Inflammatory macrophage (primary cell): ENCODE measurements at regions not wholly inside any gene's neighbourhood (a gene's known extent, or its start where the extent isn't known, plus 50 kb on each side); places are given as distances from the start of the nearest gene placed in this dataset.

Experiments
- DNase-seq, 2 donors: peaks; one replicate each; pipeline ENCODE4 v3.0.0-alpha.2; 2020 to 2022

DNA sequence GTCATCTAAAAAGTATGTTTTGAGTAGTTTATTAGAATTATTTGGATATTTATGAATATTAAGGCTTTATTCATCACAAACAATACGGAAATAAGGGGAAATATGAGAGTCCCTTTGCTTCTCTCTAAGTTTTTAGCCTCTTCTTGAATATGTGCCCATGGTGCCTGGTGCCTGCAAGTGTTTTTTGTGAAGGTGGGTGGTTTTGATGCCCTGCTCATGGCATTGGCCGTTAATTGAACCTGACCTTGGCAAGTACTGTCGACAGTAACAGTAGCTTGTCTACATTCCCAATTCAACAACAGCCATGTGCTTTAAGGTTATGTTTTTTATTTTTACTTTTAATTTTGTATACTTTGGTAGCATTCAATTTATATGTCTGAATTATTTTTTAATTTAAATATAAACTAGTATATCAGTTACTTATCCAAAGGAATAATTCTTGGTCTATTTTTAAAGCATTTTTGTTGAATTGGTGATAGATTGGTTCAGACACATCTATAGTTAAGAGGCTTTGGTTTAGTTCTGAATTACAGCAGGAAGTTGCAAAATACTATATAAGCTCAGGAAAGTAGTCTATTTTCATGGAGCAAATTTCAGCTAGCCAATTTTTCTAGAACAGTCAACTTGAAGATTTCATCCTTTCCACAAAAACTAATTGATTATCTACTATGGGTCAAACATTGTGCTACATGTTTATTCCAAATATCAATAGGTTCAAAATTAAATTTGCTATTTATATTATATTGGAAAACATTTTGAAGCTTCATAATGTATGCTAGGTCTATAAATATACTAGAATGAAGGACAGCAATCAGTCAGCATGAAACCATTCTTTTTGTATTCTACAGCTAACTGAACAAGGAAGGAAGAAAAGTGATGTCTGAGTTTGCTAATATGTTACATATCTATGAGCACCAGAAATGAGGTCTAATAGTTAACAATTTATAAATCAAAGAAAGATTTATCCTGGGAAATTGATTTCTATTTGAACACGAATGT is 184.4 kb downstream of the MRPL39 start:
- no peak for DNase-seq

DNA sequence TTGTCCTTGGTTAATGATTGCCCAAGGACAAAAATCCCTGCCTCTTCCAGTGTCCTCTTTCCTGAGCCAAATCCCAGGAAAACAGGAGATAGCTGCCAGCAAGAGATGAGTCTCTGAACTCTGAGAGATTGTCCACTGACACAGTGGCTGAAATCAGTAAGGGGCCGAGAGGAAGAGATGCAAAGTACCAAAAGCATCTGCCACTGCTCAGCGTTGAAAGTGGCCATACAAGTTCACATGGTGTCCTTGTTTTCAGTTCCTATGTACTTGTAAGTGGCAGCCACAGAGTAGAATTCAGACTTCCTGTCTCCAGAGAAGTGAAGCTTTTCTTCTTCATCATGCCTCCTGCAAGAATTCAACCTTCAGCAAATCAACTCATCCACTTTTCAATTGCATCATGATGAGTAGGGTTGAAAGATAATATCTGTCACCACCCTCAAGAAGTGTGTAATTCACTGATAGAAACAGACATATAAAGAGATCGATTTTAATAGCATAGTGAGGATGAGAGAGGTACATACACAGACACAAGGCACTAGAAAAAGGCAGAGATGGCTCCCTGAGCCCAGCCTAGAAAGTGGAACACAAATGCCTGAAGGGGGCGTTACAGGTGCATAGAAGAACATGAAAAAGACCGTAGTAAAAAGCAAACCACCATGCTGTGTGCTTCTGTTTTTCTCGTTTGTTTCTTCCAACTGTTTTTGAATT is 185.8 kb downstream of the MRPL39 start:
- DNase-seq, result peak; percentile 69 to 71

DNA sequence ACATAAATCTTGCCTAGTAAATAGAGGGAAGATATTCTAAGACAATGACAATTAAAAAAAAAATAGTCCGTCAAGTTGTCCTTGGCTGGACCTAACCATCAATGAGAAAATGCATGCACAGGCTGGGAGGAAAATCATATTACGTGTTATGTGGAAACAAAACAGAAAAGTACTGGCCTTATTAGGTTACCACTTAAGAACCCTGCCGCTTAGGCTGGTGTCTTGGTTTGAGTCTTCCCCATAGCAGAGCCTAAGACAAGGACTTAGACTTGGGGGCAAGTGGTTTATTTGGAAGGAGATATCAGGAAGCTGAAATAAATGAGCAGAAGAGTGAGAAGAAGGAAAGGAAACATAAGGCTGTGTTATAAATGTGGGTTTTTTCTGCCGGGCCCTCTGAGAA is 186.4 kb downstream of the MRPL39 start:
- DNase-seq, result no peak

DNA sequence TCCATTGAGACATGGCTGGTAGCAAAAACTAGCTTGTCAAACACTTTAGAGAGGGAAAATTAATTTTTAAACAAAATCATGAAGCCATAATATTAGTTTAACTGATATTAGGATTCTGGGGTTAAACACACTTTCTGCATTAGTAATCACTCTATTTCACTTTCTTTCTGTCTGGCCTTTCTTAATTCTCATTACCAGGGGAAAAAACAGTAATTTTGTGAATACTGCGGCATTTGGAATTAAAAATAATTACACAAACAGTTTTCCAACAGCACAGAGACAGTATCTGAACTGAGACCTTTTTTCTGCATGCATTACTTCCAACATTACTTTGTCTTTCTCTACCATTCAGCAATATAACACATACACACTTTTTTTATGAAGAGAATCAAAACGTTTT is 190.6 kb downstream of the MRPL39 start:
- DNase-seq, result no peak

DNA sequence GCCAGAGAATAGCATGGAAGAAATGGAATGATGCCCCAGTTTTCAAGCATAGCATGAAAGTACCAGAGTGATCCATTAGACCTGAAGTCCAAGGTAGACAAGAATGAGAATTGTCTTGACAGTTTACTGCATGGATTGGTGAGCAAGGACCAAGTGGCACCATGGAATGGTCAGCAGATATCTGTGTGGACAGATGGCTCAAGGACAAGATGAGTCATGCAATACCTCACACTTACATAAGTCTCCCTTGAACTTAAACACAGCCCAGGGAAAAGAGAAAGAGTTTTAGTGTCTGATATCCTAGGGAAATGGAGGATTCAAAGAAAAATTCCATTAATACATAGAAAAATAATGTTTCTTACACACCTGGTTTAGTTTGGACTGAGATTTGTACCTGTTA is 195.2 kb downstream of the MRPL39 start:
- peak; percentile 24 to 33 for DNase-seq

DNA sequence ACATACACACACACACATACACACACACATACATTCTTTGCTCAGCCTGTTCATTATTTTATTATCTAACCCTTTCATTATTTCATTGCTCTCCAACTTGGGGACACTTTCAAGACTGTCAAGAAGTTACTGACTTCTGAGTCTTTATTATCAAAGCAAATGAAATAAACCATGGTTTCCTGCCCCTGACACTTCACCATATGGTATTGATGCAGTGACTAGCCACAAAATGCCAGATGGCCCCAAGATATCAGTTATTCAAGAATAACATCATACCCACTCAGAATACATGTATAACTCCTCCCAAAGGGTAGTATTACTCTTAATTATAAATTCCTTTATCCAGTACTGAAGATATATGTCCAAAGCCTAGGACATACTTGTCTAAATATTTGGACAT is 197.3 kb downstream of the MRPL39 start:
- DNase-seq, result no peak

DNA sequence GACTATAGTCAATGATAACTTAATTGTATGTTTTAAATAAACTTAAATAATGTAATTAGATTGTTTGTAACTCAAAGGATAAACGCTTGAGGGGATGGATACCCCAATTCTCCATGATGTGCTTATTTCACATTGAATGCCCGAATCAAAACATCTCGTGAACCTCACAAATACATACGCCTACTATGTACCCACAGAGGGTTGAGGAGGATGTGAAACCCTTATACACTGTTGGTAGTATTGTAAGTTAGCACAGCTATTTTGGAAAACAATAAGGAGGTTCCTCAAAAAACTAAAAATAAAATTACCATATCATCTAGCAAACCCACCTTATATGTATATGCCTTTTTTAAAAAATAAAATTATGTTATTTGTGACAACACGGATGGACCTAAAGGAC is 198.6 kb downstream of the MRPL39 start:
- peak; percentile 15 to 20 for DNase-seq

DNA sequence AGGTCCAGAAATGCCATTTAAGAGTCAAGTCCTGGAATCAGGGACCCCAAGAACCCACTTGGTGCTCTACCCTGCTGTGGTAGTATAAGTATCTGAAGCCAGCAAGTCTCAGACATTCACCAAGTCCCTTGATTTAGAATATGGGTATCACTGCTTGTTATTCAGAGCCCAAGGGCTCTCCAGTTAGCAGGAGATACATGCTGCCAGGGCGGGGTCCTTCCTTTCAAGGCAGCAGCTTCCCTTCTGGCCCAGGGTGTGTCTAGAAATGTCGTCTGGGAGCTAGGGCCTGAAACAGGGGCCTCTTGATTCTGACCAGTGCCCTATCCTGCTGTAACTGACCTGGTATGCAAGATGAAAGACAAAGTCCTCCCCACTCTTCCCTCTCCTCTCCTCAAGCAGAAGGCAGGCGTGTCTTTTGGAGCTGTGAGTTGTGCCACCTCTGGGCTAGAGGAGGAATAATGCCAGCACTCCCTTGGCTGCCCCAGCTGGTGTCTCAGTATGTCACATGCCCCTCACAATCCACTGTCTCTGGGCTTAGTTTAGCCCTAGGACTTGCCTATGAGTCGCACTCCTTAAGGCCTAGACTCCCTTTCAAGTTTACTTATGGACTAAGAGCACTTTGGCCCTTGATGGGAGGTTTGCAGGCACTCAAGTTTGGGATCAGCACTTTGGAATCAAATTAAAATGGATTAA is 200.2 kb downstream of the MRPL39 start:
- DNase-seq, result peak in 1 of 2 donors; percentile 14

DNA sequence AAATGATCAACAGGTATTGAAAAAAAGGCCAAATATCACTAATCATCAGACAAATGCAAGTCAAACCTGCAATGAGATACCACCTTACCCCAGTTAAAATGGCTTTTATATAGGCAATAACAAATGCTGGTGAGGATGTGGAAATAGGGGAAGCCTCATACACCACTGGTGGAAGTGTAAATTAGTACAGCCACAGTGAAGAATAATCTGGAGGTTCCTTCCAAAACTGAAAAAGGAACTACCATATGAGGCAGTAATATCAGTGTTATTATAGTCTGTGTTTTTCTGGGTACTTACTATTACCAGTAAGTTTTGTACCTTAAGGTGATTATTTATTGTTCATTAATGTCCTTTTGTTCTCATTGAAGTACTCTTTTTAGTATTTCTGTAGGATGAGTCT is 201.3 kb downstream of the MRPL39 start:
- peak; percentile 48 to 67 for DNase-seq

DNA sequence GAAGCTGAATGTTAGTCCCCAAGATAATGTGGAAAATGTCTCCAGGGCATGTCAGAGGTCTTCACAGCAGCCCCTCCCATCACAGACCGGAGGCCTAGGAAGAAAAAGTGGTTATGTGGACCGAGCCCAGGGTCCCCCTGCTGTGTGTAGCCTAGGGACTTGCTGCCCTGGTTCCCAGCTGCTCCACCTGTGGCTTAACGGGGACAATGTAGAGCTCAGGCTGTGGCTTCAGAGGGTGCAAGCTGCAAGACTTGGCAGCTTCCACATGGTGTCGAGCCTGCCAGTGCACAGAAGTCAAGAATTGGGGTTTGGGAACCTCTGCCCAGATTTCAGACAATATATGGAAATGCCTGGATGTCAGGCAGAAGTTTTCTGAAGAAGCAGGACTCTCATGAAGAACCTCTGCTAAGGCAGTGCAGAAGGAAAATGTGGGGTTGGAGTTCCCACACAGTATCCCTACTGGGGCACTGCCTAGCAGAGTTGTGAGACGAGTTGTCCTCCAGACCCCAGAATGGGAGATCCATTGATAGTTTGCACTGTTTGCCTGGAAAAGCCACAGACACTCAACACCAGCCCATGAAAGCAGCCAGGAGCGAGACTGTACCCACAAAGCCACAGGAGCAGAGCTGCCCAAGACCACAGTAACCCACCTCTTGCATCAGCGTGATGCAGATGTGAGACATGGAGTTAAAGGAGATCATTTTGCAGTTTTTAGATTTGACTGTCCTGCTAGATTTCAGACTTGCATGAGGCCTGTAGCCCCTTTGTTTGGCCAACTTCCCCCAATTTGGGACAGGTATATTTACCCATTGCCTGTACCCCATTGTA is 204.9 kb downstream of the MRPL39 start:
- DNase-seq, result no peak

DNA sequence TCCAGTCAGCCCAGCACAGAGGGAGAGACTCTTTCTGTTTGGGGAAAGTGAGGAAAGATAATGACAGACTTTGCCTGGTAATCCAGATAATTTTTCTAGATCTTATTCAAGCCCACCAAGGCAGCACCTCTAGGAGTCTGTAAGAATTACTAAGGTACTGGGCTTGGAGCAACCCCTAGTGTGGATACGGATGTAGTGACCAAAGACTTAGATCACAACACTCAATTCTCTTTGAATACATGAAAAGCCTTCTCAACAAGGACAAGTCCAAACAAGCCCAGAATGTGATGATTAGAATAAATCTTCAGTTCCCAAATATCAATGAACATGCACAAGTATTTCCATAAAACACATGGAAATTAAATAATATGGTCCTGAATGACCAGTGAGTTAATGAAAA is 206.9 kb downstream of the MRPL39 start:
- no peak for DNase-seq

DNA sequence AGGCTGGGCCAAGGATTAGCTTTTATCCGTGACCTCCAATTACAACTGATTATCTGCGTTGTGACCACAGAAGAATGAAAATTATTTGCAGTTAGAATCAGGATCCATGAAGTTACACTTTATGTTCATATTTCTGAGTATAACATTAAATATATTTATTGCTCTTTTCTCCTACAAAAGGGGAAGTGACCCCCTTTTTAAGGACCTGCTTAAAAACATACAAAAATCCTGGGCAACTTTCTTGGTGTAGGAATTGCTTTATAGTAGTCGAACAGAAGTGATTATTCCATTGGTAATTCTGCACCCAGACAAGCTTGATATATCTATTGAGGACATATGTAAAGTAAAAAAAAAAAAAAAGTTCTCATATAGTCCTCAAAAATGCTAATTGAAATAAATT is 208.7 kb downstream of the MRPL39 start:
- no peak for DNase-seq

DNA sequence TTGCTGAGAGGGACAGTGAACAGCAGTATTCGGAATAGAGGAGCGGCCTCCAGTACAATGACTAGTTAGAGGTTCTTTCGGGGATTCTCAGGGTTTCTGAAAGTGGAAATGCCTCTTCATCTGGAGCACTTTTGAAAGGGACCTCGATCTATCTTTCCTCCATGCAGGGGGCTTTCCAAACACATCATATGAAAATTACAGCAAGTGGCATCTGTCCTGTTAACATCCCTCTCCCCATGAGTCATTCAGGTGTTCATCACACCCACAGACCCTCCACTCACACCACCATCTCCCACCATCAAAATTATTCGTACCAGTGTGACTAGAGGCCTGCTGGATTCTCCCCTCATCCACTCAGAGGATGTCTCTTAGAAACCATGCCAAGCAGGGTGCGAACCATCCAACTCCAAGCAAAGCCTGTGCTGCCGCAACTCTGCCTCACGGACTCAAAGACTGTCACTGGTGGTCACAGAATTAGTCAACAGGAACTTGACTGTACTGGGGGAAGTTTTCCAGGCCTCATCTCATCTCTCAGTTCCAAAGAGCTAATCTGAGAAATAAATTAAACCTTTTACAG is 211.1 kb downstream of the MRPL39 start:
- DNase-seq, result no peak

DNA sequence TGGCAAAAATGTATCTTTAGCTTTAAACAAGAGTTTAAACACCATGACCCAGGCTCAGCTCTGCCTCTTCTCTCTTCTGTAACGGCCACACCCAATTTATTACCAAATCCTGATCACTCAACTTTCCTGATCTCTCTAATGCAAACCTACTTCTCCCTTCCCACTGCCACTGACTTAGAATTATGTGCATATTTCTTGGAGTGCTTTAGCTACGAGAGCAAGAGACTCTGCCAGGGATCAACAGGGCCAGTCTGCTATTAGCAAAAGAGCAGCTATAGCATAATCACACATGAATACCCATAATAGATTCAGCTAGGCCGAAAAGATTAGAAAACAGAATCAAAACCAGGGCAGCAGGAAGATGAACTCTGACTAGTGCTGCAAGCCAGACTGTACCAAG is 215.5 kb downstream of the MRPL39 start:
- peak in 1 of 2 donors; percentile 28 for DNase-seq

DNA sequence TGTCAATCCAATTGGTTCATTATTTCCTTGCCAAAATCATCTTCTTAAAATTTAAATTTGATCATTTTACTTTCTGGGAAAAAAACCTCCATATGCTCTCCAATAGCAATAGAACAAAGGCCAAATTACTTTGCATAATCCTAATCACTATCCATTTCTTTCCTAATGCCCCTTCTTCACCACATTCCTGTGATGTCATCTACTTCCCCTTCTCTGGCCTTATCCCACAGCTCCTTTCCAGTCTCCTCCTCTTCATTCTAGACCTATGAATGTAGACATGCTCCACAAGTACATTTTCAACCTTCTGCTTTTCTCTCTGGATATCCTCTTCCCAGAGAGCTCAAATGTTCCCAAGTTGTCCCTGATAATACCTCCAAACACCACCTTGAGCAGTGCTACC is 216.6 kb downstream of the MRPL39 start:
- peak in 1 of 2 donors; percentile 39 for DNase-seq

DNA sequence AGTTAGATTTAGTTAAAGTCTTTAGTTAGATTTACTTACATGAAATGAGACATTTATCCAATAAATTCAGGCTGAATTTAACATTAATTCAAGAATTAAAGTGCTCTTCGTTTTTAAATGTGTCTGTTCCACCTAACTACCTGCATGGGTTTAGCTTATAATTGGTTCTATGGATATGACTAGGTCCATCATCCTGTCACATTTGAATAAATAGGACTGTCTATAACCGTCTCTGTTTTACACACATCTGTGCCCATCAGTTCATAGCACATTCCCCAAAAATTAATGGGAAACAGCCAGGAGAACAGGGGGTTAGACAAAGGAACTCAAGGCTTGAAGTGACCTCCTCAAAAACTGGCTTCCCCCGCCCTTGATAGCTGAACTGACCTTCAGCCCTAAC is 219.6 kb downstream of the MRPL39 start:
- DNase-seq, result no peak

DNA sequence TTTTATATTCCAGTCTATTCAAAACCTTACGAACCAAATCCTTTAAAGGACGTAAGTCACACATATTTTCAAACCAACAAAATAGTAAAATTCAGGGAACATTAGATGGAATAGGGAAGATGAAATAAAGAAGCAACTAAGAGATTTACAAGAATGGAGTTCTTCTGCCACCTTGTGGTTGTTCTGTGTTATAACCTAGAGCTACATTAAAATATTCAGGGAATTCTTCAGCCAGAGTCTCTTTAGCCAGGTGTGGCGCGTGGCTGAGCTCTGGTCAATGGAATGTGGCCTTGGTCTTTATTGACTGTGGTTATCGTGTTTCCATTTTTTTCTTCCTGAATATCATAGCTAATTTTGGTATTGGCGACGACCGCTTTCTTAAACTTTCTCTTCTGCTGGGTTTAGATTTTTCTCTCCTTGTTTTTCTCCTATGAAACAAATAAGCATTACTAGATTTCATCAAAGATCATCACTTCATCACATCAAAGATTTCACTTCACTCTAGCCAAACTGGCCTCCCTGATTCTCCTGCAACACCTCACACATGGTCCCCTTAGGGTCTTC is 221.3 kb downstream of the MRPL39 start:
- peak; percentile 24 to 46 for DNase-seq

DNA sequence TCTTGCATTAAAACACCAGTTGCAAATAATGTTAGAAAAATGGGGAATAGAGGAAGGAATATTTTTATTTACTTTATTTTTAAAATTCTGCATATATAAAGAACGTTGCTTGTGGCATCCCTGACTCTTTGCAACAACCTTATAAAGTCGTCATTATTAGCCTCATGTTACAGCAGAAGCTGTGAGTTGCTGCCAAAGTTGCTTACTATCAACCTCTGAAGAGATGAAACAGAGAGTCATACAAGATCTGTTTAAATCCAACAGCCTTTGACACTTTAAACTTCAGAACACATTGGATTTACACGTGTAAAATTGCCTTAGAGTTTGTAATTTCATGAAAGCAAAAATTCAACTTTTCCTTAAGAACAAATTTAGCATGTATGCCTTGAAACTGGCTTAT is 221.9 kb downstream of the MRPL39 start:
- no peak for DNase-seq

DNA sequence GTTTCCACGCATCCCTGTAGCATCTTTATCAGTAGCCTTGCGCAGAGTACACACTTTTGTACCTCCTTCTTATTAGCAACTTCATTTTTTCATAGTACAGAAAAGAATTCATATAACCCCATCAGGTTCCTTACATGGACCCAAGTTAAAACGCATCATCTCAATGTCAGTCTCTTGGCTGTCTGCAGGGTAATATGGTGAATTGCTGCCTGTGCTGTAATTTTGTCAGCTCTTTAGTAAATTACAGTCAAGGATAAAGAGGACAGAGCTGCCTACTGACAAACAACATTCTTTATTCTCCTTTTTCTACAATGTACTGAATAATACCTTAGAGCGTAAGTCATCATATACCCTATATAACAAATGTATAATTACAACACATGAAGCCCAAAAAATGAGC is 222.5 kb downstream of the MRPL39 start:
- DNase-seq, result no peak

DNA sequence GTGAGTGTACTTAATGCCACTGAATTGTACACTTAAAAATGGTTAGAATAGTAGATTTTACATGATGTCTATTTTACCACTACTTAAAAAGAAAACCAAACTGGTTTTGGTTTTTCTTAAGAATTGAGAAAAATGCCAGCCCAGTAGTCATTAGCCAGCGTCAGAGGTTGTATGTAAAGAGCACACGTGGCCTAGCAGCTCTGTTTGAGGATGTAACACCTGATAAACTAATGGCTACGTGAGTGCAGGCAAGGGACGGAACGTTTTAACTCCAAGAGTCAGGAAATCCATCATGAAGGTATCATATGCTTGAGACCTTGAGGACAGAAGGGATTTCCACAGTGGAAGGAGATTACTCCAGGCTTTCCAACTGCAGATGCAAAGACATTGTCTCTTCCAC is 223.7 kb downstream of the MRPL39 start:
- no peak for DNase-seq

DNA sequence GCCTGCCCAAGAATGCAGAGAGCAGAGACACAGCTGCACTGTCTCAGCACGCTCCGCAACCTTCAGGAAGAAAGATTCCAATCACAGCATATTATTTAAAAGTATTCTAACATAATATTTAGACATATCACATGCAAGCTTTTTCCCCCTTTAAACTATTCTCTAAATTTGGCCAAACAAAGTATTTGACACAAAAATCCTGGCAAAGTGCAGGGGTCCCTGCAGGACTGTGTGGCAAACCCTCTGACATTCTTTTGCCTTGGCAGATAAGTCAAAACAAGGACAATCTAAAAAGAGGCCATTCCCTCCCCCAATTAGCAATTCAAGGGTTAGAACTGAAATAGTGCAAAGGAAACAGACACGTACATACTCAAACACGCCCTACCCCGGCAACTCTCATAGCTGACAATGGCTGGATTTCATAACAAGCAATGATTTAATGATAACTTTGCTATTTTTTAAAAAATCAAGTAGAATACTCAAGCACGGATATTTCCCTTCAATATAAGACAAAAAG is 225.3 kb downstream of the MRPL39 start:
- no peak for DNase-seq
